Thyroid gland (tissue), 4 donors: ENCODE measurements at regions not wholly inside any gene's neighbourhood (a gene's known extent, or its start where the extent isn't known, plus 50 kb on each side); places are given as distances from the start of the nearest gene placed in this dataset.

Experiments used
- POLR2A ChIP-seq, 2 donors: fragments of 450-650 bp; IDR thresholded peaks; one replicate each; pipeline ENCODE4 v1.6.1; 2017; ENCODE audit warnings: antibody characterized with exemption in 2 of 2, mild to moderate bottlenecking in 2 of 2, moderate library complexity in 1 of 2
- TF ChIP-seq, protein P1 (sequence below), 6 experiments: fragments of 200-600 bp in 3 of 6; fragments of 450-650 bp in 3 of 6; sonication (generic) in 3 of 6; IDR thresholded peaks; one replicate each; pipeline ENCODE4 v1.5.1; 2016 to 2019; ENCODE audit warnings: antibody characterized with exemption in 6 of 6, mild to moderate bottlenecking in 2 of 6, inconsistent platforms in 1 of 6, moderate library complexity in 1 of 6

DNA sequence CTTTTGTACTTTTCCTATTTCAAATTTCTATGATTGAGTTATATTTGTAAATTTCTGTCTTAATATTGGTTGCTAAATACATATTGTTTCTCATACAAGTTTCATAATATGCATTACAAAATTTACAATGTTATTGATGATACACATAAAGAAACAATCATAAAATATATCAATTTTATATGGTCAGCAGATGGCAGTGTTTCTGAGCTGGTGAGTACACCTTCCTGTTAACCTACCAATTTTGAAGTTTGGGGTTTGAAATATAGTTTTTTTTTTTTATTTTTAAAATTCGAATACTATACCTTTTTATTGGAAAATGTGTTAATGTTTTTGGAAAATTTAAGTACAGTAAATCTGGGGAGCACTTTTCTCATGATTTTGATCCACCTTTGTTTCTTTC is 1953.1 kb upstream of the ADGRL3 start:
- TF ChIP-seq, protein P1, sequence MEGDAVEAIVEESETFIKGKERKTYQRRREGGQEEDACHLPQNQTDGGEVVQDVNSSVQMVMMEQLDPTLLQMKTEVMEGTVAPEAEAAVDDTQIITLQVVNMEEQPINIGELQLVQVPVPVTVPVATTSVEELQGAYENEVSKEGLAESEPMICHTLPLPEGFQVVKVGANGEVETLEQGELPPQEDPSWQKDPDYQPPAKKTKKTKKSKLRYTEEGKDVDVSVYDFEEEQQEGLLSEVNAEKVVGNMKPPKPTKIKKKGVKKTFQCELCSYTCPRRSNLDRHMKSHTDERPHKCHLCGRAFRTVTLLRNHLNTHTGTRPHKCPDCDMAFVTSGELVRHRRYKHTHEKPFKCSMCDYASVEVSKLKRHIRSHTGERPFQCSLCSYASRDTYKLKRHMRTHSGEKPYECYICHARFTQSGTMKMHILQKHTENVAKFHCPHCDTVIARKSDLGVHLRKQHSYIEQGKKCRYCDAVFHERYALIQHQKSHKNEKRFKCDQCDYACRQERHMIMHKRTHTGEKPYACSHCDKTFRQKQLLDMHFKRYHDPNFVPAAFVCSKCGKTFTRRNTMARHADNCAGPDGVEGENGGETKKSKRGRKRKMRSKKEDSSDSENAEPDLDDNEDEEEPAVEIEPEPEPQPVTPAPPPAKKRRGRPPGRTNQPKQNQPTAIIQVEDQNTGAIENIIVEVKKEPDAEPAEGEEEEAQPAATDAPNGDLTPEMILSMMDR (IDR thresholded peaks at IDR 0.05), result no peak
- no peak for TF ChIP-seq POLR2A (IDR thresholded peaks at IDR 0.05)
